CD4-positive, alpha-beta T cell (primary cell): ENCODE measurements at regions not wholly inside any gene's neighbourhood (a gene's known extent, or its start where the extent isn't known, plus 50 kb on each side); places are given as distances from the start of the nearest gene placed in this dataset.

Source experiments
- ATAC-seq: fragments of 200-7000 bp; cut with Tn5 transposase; one replicate; pipeline ENCODE4 v1.10.0; 2022; ENCODE audit warnings: mild to moderate bottlenecking; ENCODE audit not compliant: poor library complexity
- CTCF ChIA-PET: fragments of 350-600 bp; sonication (Branson Sonifier 250); formaldehyde crosslinking; loops from one replicate; lab custom pipeline; 2021; ENCODE audit warnings: antibody characterized with exemption, inconsistent platforms; lab: Charles Lee
- POLR2A ChIA-PET: fragments of 350-600 bp; sonication (Branson Sonifier 250); formaldehyde crosslinking; loops from one replicate; lab custom pipeline; 2021; ENCODE audit warnings: antibody characterized with exemption, inconsistent platforms; lab: Charles Lee
- DNase-seq, 14 experiments: peaks; one replicate each; pipeline ENCODE4 v3.0.0-alpha.2; 2013 to 2020; ENCODE audit warnings: mixed read lengths in 2 of 14
- H3K27ac ChIP-seq, 2 donors: one replicate each; pipeline versions ENCODE4 v1.5.1 to v1.7.0; 2013; ENCODE audit warnings: low read length in 2 of 2, low read depth in 1 of 2, mild to moderate bottlenecking in 1 of 2
- H3K27me3 ChIP-seq, 2 experiments: 1 replicate in 1 of 2; 2 replicates in 1 of 2; pipeline versions ENCODE4 v1.6.1 to v1.7.0; 2013; ENCODE audit warnings: low read length in 2 of 2, control low read depth in 1 of 2, mild to moderate bottlenecking in 1 of 2, moderate library complexity in 1 of 2; ENCODE audit not compliant: insufficient read depth in 2 of 2, control insufficient read depth in 1 of 2
- H3K36me3 ChIP-seq: one replicate; pipeline ENCODE4 v1.6.1; 2013; ENCODE audit warnings: low read length, control low read depth; ENCODE audit not compliant: insufficient read depth
- H3K4me1 ChIP-seq: one replicate; pipeline ENCODE4 v1.6.1; 2013; ENCODE audit warnings: low read length, control low read depth; ENCODE audit not compliant: insufficient read depth
- H3K4me3 ChIP-seq: one replicate; pipeline ENCODE4 v1.5.1; 2013; ENCODE audit warnings: mild to moderate bottlenecking, low read length, moderate library complexity
- H3K9me3 ChIP-seq, 2 experiments: 1 replicate in 1 of 2; 2 replicates in 1 of 2; pipeline versions ENCODE4 v1.6.1 to v1.7.0; 2013; ENCODE audit warnings: low read length in 2 of 2, mild to moderate bottlenecking in 2 of 2, control low read depth in 1 of 2, moderate library complexity in 1 of 2; ENCODE audit not compliant: control insufficient read depth in 1 of 2, insufficient read depth in 1 of 2
- H3K27ac Mint-ChIP-seq: one replicate; pipeline ENCODE4 v1.8.0; 2020; ENCODE audit warnings: mixed read lengths
- H3K27me3 Mint-ChIP-seq: one replicate; pipeline ENCODE4 v1.8.0; 2021; ENCODE audit warnings: mixed read lengths
- H3K36me3 Mint-ChIP-seq: one replicate; pipeline ENCODE4 v1.8.0; 2021; ENCODE audit warnings: low read depth, mixed read lengths
- H3K4me1 Mint-ChIP-seq: one replicate; pipeline ENCODE4 v1.8.0; 2021; ENCODE audit warnings: low read depth, mixed read lengths
- H3K4me3 Mint-ChIP-seq: one replicate; pipeline ENCODE4 v1.8.0; 2020; ENCODE audit warnings: mild to moderate bottlenecking, mixed read lengths
- H3K9me3 Mint-ChIP-seq: one replicate; pipeline ENCODE4 v1.8.0; 2020; ENCODE audit warnings: mixed read lengths
- intact Hi-C, 2 experiments: fragments of 100-400 bp; cut with DNase I in 1 of 2; cut with micrococcal nuclease in 1 of 2; formaldehyde crosslinking; loops; one replicate each; pipeline versions ENCODE4 v1.15.1 to v1.9.0; 2023 to 2025; cut with DNase I, micrococcal nuclease
- TF ChIP-seq, protein P1 (sequence below): fragments of 200-600 bp; IDR thresholded peaks from one replicate; pipeline ENCODE4 v1.8.0; 2022; ENCODE audit warnings: antibody characterized with exemption, mild to moderate bottlenecking

DNA sequence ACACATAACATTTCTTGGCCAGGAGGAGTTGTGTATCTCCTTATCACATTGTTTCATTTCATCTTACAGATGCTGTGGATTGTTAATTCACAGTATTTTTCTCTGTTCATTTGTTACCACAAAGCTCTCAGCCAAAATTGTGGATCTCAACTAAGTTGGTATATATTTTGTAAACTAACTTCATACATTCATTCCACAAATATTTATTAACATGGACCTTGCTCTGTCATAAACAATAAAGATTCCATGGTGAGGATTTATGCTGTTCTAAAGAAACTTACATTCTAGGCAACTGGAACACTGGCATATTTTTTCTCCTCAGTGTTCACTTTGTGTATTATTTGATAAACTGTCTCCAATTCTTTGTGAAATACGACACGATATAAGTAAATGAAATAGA is 268.8 kb downstream of the CNTN3 start:
- no peak overlapping the region for H3K27ac ChIP-seq
- Mint-ChIP-seq H3K9me3 (peaks cover 2% of the 10 kb centered on the region), H3K4me1 (no peaks in the 10 kb centered on the region), H3K27ac (no peak overlapping the region), H3K36me3 (no peaks in the 10 kb centered on the region), H3K4me3 (no peak overlapping the region), H3K27me3 (no peaks in the 10 kb centered on the region)
- TF ChIP-seq, protein P1, sequence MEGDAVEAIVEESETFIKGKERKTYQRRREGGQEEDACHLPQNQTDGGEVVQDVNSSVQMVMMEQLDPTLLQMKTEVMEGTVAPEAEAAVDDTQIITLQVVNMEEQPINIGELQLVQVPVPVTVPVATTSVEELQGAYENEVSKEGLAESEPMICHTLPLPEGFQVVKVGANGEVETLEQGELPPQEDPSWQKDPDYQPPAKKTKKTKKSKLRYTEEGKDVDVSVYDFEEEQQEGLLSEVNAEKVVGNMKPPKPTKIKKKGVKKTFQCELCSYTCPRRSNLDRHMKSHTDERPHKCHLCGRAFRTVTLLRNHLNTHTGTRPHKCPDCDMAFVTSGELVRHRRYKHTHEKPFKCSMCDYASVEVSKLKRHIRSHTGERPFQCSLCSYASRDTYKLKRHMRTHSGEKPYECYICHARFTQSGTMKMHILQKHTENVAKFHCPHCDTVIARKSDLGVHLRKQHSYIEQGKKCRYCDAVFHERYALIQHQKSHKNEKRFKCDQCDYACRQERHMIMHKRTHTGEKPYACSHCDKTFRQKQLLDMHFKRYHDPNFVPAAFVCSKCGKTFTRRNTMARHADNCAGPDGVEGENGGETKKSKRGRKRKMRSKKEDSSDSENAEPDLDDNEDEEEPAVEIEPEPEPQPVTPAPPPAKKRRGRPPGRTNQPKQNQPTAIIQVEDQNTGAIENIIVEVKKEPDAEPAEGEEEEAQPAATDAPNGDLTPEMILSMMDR = no peak
- ChIA-PET POLR2A (no interaction called here), CTCF (no interaction called here)
- H3K9me3 ChIP-seq = peaks cover 0 to 9% of the 10 kb centered on the region in 2 experiments
- no peak for DNase-seq
- H3K36me3 ChIP-seq = no peaks in the 10 kb centered on the region
- no peaks in the 10 kb centered on the region for H3K4me1 ChIP-seq
- intact Hi-C loops = no loop called here
- no peaks in the 10 kb centered on the region for H3K27me3 ChIP-seq
- no peak overlapping the region for H3K4me3 ChIP-seq
- ATAC-seq = no peak

DNA sequence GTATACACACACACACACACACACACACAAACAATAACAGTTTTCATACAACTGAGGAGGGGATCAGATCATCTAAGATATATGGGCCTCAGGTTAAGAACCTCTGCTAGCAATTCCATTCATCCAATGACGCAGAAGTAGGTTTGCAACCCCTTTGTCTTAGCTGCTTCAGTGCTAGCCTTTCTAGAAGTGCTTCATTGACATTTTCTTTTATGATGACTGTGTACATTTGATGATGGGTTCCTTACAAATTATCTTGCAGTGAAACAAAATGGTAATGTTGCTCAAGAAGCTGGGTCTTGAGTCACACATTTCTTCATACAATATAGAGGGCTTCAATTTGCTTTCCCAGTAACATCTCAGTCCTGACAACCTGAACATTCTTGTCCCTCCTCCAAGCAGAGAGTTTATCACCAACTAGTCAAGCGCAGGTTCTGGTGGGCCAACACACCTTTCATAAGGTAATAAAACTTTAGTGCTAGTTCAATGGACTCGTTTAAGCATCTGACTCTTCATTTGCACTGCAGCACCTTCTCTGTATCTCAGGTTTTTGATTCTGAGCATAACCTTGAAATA is 269.5 kb downstream of the CNTN3 start:
- H3K36me3 ChIP-seq = no peaks in the 10 kb centered on the region
- TF ChIP-seq, protein P1 = no peak
- DNase-seq = no peak
- no peak overlapping the region for H3K27ac ChIP-seq
- intact Hi-C loops = no loop called here
- no peaks in the 10 kb centered on the region for H3K27me3 Mint-ChIP-seq
- no peak overlapping the region for H3K27ac Mint-ChIP-seq
- ChIA-PET CTCF (no interaction called here), POLR2A (no interaction called here)
- no peak overlapping the region for H3K4me3 Mint-ChIP-seq
- peaks cover 2% of the 10 kb centered on the region for H3K9me3 Mint-ChIP-seq
- peaks cover 0 to 9% of the 10 kb centered on the region in 2 experiments for H3K9me3 ChIP-seq
- no peaks in the 10 kb centered on the region for H3K36me3 Mint-ChIP-seq
- H3K27me3 ChIP-seq = no peaks in the 10 kb centered on the region
- no peak for ATAC-seq
- H3K4me1 ChIP-seq = no peaks in the 10 kb centered on the region
- H3K4me3 ChIP-seq = no peak overlapping the region
- H3K4me1 Mint-ChIP-seq = no peaks in the 10 kb centered on the region

DNA sequence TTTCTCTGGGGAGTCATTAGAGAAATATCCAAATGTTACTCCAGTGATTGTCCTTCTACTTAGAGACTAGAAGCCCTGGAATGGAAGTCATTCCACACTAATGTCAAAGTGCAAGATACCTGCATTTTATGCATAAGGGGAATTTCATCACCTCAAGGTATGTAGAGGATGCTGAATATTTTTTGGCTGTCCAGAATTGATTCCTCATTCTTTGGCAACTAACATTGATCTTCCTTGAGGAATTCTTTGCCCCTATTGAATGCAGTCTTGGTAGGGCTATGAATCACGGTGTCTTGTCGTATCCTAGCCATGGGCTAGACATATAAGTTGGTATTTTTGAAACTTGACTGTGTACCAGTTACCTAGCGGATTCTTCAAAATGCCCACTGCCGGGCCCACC is 271.1 kb downstream of the CNTN3 start:
- intact Hi-C loops = no loop called here
- DNase-seq = no peak
- no peak overlapping the region for H3K4me3 ChIP-seq

More for the DNA sequence above, 271.1 kb downstream of the CNTN3 start:
- ChIA-PET CTCF (no interaction called here), POLR2A (no interaction called here)
- no peaks in the 10 kb centered on the region for H3K27me3 Mint-ChIP-seq
- Histone ChIP-seq H3K9me3 (peaks cover 0 to 9% of the 10 kb centered on the region in 2 experiments), H3K36me3 (no peaks in the 10 kb centered on the region), H3K27ac (no peak overlapping the region), H3K4me1 (no peaks in the 10 kb centered on the region), H3K27me3 (no peaks in the 10 kb centered on the region)
- no peaks in the 10 kb centered on the region for H3K36me3 Mint-ChIP-seq
- H3K27ac Mint-ChIP-seq = no peak overlapping the region
- H3K4me3 Mint-ChIP-seq = no peak overlapping the region
- no peaks in the 10 kb centered on the region for H3K4me1 Mint-ChIP-seq
- H3K9me3 Mint-ChIP-seq = peaks cover 2% of the 10 kb centered on the region
- TF ChIP-seq, protein P1 = no peak
- ATAC-seq = no peak
